Right lobe of liver (tissue), 4 donors: ENCODE measurements at regions not wholly inside any gene's neighbourhood (a gene's known extent, or its start where the extent isn't known, plus 50 kb on each side); places are given as distances from the start of the nearest gene placed in this dataset.

ENCODE experiments used
- CTCF ChIP-seq, 4 donors: fragments of 200-600 bp in 3 of 4; fragments of 450-650 bp in 1 of 4; IDR thresholded peaks; one replicate each; pipeline versions ENCODE4 v1.5.1 to v1.8.0; 2016 to 2022; ENCODE audit warnings: antibody characterized with exemption in 4 of 4, mild to moderate bottlenecking in 2 of 4
- POLR2A ChIP-seq: fragments of 450-650 bp; IDR thresholded peaks from one replicate; pipeline ENCODE4 v1.6.1; 2017; ENCODE audit warnings: antibody characterized with exemption, mild to moderate bottlenecking
- donor health status: DM: no; HTN: no; CAD: no.
- donor health status: DM: no; HTN: no; CAD: no.
- donor health status: DM: no; HTN: yes; CAD: no.

GRCh38 chr2:80874374-80874773 is 569.8 kb upstream of the LRRTM1 start:
- TF ChIP-seq CTCF (IDR thresholded peaks at IDR 0.05) (no peak), POLR2A (no peak)
